Esophagus squamous epithelium (tissue), 4 donors: ENCODE measurements at regions not wholly inside any gene's neighbourhood (a gene's known extent, or its start where the extent isn't known, plus 50 kb on each side); places are given as distances from the start of the nearest gene placed in this dataset.

Experiments
- CTCF ChIP-seq, 6 experiments: fragments of 450-650 bp in 4 of 6; fragments of 200-600 bp in 2 of 6; sonication (generic) in 2 of 6; IDR thresholded peaks; one replicate each; pipeline ENCODE4 v1.5.1; 2016 to 2019; ENCODE audit warnings: antibody characterized with exemption in 6 of 6, mild to moderate bottlenecking in 4 of 6, moderate library complexity in 4 of 6
- POLR2A ChIP-seq, 4 donors: fragments of 450-650 bp; IDR thresholded peaks; one replicate each; pipeline ENCODE4 v1.6.1; 2017; ENCODE audit warnings: antibody characterized with exemption in 4 of 4, mild to moderate bottlenecking in 4 of 4, moderate library complexity in 3 of 4

DNA sequence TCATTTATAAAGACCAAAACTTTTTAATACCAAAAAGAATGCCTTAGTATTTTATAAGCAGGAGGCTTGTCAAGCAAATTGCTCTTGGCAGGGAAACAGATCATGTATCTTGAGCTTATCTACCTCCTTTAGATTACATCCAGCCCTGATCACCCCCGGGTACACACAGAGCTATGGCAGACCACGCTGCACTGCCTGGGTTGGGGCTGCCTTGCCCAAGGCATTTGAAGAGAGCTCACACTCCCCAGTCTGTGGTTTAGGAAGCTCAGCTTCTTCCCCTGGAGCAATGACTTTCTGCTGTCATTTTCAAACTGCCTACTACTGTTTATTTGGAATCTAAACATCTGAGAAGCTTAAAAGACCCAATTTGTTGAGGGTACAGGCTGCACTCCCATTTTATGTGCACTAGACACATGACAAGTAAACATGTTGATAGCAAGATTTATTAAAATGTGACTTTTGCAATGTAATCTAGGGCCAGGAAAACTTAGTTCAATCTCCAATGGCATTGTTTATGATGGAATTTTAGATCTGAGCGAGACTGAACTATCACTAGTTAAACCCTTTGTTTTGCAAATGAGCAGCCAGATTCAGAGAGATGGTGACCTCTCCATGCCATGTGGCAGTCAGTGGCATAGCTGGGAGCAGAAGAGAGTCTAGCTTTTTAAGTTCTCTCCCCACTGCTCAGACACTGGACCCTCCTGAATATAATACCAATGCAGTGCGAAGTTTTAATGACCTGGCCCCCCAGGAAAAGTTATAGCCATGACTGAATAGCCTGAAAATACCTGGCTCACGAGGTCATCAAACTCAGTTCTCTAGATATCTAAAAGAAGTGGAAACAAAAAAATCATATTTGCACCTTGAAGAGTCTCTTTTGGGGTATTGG is 214.9 kb downstream of the HLX start:
- TF ChIP-seq POLR2A (IDR thresholded peaks at IDR 0.05) (no peak), CTCF (IDR thresholded peaks at IDR 0.05) (no peak)
